ENCODE measurements at regions not wholly inside any gene's neighbourhood (a gene's known extent, or its start where the extent isn't known, plus 50 kb on each side); places are given as distances from the start of the nearest gene placed in this dataset.
"Not testable (repeated sequence)": the region's sequence is repeated elsewhere in the genome, so short reads cannot be mapped to it uniquely, and the experiment has no call there.

DNA sequence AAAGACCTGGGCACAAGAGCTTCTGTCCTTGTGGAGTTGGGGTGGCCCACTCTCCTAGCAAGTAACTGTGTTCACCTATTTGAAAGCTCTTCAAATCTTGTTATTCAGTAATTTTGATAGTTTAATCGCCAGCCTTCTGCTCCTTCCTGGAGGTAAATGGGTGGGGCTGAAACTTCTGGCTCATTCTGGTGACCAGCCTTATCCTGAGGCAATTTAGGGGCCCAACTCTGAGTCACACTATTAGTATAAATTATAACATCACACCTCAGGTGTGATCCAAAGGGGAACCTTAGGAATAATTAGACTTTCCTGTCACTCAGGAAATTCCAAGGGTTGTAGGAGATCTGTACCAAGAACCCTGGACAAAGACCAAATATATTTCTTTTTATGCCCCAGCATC, 255.8 kb upstream of the RGPD4 start:
- DNase-seq (ENCODE audit: low spot score) = peak; percentile 19

GRCh38 chr2:107572890-107573289, 253.8 kb upstream of the RGPD4 start:
- DNase-seq (ENCODE audit: low spot score) = not testable (repeated sequence)

- no peak for DNase-seq (ENCODE audit: low spot score)
These were observed 249.7 kb upstream of the RGPD4 start for GRCh38 chr2:107576991-107577390.

GRCh38 chr2:107582487-107582886, 244.2 kb upstream of the RGPD4 start:
- DNase-seq (ENCODE audit: low spot score) = peak; percentile 19

DNA sequence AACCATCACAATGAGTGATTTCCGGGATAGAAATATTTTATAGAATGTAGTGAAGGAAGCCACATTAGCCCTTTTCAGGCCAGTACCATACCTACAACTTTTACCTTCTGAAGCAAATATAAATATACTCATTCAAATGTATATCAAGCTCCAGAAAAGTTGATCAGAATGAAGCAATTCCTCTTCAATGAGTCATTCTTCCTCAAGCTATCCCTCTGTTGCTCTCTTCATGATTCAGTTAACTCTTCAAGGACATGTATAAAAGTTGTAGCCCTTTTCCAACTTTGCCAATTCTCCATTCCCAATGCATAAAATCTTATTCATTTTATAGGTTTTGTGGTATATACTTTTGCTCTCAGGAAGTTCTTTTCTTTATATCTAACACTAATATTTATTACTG, 242.1 kb upstream of the RGPD4 start:
- DNase-seq (ENCODE audit: low spot score) = peak; percentile 32

DNA sequence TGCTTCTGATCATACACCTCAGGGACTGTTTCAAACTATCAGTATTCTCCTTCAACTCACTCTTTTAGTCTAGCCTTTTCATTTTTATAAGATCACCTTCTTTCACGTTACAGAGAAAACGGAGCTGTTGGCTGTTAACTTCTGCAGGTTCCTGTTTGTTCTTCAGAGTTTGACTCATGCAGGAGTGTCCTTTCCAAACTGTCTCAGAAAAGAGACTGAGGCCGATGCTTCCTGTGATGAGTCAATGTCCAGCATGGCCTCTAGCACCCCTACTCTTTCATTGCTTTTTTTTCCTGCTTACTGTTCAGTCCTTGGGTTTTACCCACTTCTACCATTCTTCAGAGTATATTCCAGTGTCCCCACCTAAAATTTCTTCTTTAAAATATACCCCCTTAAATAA, 240.8 kb upstream of the RGPD4 start:
- peak; percentile 45 for DNase-seq (ENCODE audit: low spot score)

- peak; percentile 9 for DNase-seq (ENCODE audit: low spot score)
These were observed 238.5 kb upstream of the RGPD4 start for GRCh38 chr2:107588181-107588580.

DNA sequence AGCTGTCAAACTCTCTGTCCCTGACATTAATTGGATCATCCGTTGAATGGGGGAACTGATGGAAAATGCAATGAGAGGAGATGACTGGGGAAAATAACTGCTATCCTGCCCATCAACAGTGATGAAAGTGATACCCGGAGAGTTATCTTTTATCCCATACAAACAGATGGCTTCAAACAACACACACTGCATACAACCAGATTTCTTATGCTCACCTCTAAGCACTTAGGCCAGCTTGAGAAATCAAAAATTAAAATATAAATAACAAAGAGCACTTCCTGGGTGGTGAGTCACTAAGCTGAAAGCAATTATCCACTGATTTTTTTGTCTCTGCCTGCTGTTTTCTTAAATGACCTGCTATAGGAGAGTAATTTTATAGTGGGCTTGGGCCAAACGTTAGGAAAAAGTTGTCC, 237.6 kb upstream of the RGPD4 start:
- peak; percentile 15 for DNase-seq (ENCODE audit: low spot score)

DNA sequence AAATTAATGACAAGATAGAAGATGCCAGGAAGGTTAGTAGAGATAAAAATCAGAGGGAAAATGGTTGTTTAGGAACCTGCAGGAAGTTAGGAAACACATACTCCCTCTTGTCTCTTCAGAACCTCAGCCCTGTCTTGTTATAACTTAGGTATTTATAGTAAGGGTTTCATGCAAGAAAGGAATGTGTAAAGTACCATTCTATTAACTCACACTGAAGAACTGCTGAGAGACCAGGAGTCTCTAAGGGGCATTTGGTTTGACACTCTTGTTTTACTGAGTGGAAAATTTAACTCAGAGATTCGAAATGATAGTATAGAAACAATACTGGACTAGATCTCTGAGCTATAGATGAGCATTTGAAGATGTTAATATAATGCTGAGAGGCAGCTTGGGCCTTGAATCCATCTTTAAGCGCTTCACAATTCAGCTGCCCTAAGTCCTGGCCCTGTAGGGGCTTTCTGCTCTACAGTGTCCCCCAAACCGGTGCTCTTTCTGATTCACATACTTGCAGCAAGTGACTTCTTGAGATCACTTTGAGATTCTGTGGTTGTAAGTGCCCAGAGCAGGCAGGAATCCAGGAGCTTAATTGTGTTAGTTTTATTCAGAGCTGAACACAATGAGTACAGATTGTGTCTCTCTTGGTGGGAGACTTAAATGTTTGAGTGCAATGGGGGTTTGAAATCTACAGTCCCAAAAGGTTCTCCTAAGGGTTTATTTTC, 235.0 kb upstream of the RGPD4 start:
- peak; percentile 17 for DNase-seq (ENCODE audit: low spot score)

DNA sequence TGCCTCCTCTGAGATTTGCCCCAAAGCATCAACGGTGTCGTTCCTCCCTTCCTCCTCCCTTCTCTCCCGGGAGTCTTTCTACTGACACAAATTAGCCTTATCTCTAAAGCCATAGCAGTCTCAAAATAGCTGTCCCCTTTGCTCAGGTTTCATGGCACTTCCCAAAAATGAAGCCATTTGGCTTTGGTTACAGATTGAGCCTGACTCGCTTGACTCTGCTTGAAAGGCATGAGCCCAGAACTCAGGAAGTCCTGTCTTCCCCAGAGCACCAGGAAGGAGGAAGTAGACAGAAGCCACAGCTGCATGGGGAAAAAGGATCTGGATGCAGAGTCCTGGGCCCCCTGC, 234.4 kb upstream of the RGPD4 start:
- peak; percentile 20 for DNase-seq (ENCODE audit: low spot score)

- DNase-seq (ENCODE audit: low spot score) = peak; percentile 9
These were observed 231.4 kb upstream of the RGPD4 start for GRCh38 chr2:107595285-107595684.

- peak; percentile 50 for DNase-seq (ENCODE audit: low spot score)
These were observed 230.9 kb upstream of the RGPD4 start for GRCh38 chr2:107595749-107596148.

- DNase-seq (ENCODE audit: low spot score) = peak; percentile 56
These were observed 229.2 kb upstream of the RGPD4 start for GRCh38 chr2:107597507-107597906.

GRCh38 chr2:107602801-107603200, 223.9 kb upstream of the RGPD4 start:
- no peak for DNase-seq (ENCODE audit: low spot score)

GRCh38 chr2:107607054-107607453, 219.6 kb upstream of the RGPD4 start:
- DNase-seq (ENCODE audit: low spot score) = no peak

- DNase-seq (ENCODE audit: low spot score) = no peak
These were observed 219.2 kb upstream of the RGPD4 start for GRCh38 chr2:107607473-107607872.

GRCh38 chr2:107615039-107615438, 211.7 kb upstream of the RGPD4 start:
- DNase-seq (ENCODE audit: low spot score) = no peak

GRCh38 chr2:107618769-107619168, 207.9 kb upstream of the RGPD4 start:
- no peak for DNase-seq (ENCODE audit: low spot score)

DNA sequence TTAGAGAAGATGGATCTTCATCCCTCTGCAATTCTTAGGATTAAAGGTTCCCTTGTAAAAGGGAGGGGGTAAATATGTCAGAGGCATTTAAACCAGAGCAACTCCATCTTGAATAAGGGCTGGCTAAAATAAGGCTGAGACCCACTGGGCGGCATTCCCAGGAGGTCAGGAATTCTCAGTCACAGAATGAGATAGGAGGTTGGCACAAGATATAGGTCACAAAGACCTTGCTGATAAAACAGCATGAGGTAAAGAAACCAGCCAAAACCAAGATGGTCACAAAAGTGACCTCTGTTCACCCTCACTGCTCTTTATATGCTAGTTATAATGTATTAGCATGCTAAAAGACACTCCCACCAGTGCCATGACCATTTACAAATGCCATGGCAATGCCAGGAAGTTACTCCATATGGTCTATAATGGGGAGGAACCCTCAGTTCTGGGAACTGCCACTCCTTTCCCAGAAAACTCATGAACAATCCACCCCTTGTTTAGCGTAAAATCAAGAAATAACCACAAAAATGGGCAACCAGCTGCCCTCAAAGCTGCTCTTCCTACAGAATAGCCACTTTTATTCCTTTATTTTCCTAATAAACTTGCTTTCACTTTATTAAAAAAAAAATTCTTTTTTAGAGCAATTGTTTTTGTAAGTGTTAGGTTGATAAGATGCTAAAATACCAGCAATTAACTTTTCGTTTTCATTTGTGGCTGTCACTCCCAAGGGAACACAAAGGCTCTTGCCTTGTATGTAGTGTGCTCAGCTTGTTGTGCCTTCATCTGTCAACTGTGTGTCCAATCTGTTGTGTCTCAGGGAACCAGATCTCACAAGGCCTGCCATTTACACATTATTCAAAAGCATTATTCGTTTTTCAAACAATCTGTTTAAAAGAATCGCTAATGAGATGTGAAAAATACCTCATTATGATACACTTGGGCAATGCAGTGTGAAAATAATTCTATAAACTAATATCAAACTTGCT, 205.2 kb upstream of the RGPD4 start:
- DNase-seq (ENCODE audit: low spot score) = no peak

GRCh38 chr2:107622741-107623310, 203.9 kb upstream of the RGPD4 start:
- DNase-seq (ENCODE audit: low spot score) = no peak

DNA sequence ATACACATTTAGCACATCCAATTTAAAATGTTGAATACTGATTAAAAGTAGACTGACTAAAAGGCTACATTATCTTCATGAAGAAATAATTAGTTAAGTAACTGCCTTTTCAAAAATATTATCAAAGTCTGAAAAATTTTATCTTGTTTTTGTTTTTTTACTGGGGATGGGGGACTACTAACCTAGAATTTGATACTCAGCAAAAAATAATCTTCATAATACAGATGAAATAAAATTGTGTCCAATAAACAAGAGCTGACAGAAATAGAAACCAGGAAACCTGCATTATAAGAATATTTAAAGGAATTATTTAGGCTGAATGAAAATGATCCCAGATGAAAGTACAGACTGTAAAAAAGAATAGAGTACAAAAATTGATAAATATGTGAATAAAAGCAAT, 200.7 kb upstream of the RGPD4 start:
- DNase-seq (ENCODE audit: low spot score) = no peak

DNA sequence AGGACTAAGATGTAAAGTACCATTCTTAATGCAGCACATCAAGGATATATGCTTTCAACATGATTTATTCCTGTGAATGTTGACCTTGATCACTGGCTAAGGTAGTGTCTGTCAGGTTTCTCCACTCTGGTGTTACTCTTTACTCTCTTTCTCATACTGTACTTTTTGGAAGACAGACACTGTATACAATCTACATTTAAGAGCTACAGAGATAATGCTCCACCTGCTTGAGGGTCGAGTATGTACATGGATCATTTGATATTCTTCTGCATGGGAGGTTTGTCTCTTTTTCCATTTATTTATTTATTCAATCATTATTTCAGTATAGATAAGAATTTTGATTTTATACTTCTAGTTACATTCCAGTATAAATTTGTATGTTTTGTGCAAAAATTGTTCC, 199.5 kb upstream of the RGPD4 start:
- no peak for DNase-seq (ENCODE audit: low spot score)

- DNase-seq (ENCODE audit: low spot score) = no peak
These were observed 198.8 kb upstream of the RGPD4 start for GRCh38 chr2:107627926-107628325.

Data from kidney tubule cell (primary cell).